ENCODE measurements at regions not wholly inside any gene's neighbourhood (a gene's known extent, or its start where the extent isn't known, plus 50 kb on each side); places are given as distances from the start of the nearest gene placed in this dataset.

DNA sequence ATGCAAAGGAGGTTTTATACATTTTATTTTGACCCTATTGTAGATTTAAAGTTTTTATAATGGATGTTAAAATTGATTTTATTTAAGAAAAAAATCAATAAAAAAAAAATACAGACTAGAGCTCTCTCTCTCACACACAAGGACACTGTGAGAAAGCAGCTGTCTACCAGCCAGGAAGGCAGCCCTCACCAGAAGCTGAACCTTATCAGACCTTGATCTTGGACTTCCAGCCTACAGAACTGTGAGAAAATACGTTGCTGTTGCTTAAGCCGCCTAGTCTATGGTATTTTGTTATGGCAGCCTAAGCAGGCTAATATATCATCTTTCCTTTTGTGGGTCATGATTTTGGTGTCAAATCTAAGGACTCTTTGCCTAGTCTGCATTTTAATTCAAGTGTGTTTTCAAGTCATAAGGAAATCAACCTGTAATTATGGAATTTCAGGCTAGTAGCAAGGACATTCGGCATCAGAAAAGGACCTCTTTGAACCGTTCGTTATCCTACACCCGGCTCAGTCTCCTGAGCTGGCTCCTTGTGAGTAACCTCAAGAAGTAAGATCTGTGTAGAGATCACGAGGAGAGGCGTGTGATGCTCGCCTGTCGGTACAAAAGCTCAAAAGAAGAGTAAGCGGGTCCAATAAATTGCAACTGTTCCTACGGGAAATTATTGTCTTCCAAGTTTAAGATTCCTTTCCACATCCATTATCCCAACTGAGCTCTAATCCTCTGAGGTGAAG lies 98.2 kb downstream of the PDCL3 start:
- DNase-seq = no peak

GRCh38 chr2:100662866-100663265 lies 100.1 kb downstream of the PDCL3 start:
- DNase-seq = no peak

DNA sequence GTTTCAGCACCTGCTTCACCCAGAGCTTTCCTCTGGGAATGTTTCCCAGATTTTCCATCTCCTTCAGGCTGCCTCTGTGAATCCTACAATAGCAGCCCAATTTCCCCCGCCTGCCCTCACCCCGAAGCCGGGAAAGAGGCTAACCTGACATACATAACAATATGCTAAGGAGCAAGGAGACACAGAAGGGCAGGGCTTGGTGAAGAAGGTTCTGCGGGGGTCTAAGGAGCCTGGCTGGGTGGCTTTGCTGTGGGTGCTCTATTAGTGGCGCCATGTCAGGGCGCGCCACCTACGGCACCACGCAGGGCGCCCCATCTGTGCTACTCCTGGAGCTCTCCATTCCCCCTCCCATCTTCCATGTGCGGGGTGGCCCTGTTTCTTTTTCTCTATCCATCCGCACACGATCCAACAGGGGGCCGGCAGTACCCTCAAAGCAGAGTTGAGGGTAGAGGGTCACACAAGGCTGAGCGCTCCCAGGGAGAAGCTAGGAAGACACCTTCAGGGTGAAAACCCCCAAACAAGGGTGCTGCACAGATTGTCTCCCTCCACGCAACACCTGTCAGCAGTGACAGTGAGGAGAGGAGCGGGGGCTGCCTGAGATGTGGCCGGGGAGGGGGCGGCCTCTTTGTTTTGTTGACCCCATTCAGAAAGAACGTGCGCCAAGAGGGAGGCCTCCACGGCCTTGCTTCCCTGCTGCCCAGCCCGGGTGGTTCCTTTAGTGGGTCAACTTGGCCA lies 101.4 kb downstream of the PDCL3 start:
- no peak for DNase-seq

DNA sequence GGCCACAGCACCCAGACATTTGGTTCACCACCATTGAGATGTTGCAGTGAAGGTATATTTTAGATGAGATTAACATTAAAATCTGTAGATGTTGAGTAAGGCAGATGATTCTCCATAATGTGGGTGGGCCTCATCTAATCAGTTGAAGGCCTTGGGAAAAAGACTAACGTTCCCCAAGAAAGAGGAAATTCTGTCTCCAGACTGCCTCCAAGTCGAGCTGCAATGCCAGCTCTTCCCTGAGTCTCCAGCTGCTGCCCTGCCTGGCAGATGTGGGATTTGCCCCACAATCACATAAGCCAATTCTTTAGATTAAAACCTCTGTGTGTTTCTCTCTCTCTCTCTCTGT lies 101.9 kb downstream of the PDCL3 start:
- no peak for DNase-seq

DNA sequence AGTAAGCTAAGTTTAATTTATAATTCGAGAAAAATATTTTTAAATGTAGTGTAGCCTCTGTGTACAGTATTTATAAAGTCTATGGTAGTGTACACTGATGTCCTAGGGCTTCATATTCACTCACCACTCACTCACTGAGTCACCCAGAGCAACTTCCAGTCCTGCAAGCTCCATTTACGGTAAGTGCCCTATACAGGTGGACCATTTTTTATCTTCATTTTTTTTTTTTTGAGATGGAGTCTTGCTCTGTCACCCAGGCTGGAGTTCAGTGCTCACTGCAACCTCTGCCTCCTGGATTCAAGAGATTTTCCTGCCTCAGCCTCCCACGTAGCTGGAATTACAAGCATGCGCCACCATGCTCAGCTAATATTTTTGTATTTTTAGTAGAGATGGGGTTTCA lies 104.2 kb downstream of the PDCL3 start:
- no peak for DNase-seq

DNA sequence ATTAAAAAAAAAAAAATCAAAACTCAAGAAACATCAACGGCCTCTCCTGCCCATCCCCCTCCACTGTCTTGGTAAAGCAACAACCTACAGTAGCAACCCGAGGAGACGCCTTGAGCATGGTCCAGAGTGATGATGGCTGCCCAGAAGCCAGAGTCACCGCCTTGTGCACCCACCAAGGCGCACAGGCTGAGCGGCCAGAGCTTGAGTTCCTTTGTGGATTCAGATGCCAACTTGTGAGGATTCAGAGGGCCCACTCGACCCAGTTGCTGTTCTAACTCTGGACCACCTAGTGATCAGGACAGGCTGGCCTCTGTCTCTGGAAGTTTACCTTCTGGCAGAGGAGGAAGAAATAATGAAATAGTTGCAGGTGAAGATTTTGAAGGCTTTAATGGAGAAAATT lies 105.0 kb downstream of the PDCL3 start:
- no peak for DNase-seq

GRCh38 chr2:100670232-100670631 lies 107.4 kb downstream of the PDCL3 start:
- DNase-seq = no peak

GRCh38 chr2:100673115-100673514 lies 110.3 kb downstream of the PDCL3 start:
- no peak for DNase-seq

DNA sequence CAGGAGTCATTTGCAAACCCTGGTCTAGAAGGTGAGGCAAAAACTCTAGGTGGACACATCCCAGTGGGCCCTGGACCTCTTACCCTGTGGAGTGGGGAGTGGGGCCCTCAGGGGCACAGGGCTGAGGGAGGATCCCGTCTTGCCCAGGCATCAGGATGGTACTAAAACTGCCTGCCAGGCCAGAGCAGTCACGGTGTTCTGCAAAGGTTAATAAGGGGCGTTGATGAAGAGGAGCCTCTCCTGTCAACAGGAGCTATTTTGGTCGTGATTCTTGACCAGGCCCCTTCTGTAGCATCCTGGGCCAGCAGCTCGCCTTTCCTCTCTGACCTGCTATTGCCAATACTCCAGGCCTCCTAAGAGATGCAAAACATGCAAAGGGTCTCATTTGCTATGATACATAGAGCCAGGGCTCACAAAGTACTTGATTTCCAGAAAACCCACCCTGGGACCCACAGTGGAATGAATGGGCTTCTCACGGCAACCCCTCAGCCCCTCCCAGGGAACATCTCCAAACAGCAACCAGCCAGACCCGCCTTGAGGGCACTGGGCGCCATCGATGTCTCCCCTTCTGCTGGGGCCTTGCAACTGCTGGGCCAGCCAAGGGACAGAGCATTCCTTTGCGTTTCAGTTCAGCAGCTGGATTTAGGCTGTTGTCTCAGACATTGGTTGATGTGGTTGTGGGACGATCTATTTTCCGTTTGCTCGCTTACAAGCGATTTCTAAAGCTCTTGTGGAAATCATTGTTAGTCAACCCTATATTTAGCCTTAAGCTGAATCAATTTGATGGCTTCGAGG lies 111.1 kb downstream of the PDCL3 start:
- no peak for DNase-seq

DNA sequence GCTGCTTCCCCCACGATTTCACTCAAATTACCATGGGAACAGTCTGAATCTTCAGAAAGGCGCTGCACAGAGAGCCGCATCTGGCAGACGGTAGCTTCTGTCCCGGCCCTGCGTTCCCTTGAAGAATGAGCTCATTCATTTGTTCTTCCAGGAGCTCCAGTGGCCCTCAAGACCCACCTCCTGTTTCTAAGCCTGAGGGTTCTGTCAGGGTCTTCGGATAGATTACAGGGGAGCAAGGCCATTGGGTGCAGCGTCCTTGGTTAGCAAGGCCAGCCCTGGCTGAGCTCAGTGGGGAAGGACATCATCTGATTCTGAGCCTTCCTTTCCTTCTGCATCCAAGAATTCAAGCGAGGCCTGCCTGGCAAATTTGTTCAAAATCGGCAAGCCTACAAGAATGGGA lies 111.9 kb downstream of the PDCL3 start:
- no peak for DNase-seq

DNA sequence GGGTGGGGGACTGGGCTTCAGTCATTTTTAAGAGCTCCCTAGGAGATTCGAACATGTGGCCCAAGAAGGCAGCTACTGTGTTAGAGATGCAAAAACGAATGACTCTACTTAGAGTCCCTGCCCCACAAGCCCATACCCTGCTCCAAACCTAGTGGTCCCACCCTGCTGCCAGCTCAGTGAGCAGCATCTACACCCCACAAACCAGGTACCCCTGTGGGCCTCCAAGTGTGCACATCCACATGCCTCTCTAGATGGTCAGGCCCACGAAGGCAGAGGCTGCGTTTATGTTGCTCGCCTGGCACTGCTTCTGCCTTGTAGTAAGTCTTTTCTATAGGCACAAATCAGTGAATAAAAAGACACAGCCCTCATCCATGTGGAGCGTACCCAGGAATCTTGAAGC lies 112.6 kb downstream of the PDCL3 start:
- no peak for DNase-seq

DNA sequence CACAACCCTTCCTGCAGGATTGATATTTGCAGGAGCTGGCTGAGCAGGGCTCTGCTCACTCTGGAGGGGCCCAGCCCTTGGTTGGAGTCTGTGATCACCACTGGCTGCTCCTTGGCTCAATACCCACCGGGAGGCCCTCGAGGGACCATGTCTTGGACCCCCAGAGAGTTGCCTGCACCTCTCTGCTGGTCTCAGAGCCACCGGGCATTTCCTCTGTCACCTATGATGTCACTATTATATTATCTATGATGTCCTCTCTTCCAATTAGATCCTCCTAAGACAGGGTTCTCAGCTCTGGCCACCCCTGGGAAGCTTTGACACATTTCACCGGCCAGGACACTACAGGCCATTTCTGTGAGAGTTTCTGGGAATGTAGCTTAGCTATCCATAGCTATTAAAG lies 113.1 kb downstream of the PDCL3 start:
- DNase-seq = no peak

DNA sequence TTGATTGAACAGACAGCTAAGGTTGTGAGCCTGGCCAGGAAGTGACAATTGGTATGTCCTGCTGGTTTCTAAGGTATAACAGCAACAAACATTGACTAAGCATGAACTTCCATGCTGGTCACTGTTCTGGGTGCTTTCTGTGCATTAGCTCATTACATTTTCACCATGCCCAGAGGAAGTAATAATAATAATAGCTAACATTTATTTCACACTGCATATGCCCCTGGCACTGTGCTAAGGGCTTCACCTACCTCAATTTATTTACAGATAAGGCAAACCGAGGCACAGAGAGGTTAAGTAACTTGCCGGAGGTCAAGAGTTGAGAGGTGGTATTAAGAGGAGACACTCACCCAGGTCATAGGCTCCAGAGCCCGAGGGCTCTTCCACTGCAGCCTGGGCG lies 113.6 kb downstream of the PDCL3 start:
- DNase-seq = no peak

GRCh38 chr2:100677611-100678185 lies 114.9 kb downstream of the PDCL3 start:
- DNase-seq = no peak

GRCh38 chr2:100679211-100679610 lies 116.4 kb downstream of the PDCL3 start:
- DNase-seq = no peak

GRCh38 chr2:100682536-100682935 lies 119.7 kb downstream of the PDCL3 start:
- no peak for DNase-seq

GRCh38 chr2:100683231-100683630 lies 120.4 kb downstream of the PDCL3 start:
- no peak for DNase-seq

DNA sequence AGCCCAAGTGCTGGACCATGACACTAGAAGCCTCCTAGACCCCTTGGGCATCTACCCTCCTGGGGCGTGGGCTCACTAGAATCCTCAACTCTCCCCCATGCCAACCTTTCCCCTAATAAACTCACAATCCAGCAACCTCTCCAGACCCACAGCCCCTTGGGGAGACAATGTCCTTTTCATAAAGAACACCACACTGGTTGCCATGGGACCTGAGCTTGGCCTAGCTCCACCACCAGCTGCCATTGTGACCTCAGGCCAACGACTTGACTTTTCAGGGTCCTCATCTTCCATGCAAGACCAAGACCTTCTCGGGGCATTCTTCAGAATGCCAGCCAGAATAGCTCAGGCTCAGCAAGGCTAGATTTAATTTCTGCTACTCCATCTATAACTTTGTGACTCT lies 128.1 kb upstream of the NPAS2 start:
- no peak for DNase-seq

GRCh38 chr2:100692381-100692780 lies 127.6 kb upstream of the NPAS2 start:
- no peak for DNase-seq

- DNase-seq = no peak
Measured at GRCh38 chr2:100692906-100693305, 127.0 kb upstream of the NPAS2 start.

- DNase-seq = no peak
Measured at GRCh38 chr2:100699131-100699530, 120.8 kb upstream of the NPAS2 start.

DNA sequence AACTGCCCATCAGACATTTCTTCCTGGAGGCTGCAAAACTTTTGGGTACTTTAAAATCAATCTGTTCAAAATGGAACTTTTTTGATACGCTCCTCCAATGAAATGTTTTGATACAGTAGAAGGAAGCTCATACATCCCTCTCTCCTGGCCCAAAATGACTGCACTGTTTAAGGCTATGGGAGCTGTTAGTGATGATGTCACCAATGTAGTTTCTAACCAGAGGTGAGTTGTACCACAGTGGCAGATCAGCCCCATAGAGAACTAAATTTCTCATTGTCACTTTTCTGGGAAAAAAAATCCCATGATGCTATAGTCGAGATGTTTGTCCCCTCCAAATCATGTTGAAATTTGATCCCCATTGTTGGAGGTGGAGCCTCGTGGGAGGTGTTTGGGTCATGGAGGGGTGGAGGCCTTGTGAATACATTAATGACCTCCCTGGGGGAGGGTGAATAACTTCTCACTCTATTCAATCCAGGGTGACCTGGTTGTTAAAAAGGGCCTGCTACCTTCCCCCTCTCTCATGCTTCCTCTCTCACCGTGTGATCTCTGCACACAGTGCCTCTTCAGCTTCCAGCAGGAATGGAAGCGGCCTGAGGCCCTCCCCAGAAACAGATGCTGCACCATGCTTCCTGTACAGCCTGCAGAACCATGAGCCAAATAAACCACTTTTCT lies 117.4 kb upstream of the NPAS2 start:
- DNase-seq = no peak

DNA sequence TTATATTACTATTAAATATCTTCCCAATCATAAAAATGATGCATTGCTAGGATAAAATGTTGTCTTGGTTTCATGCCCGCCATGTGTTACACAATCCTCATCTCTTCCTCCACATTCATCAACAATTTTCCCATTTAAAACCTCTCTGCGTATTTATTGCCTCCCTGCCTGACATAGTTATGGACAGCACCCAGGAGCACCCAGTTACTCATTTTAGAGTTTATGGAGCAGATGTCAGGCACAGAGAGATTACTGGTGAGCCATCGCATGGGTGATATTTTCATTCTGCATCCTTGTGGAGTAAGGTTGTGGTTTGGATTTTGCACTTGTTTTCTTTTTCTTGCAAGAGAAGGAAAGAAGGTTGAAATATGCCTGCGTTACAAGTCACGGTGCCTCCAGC lies 116.7 kb upstream of the NPAS2 start:
- DNase-seq = no peak

Measured in CD4-positive, alpha-beta T cell treated with Interleukin-6 for 4 hours (primary cell).